ENCODE measurements at regions not wholly inside any gene's neighbourhood (a gene's known extent, or its start where the extent isn't known, plus 50 kb on each side); places are given as distances from the start of the nearest gene placed in this dataset.

DNA sequence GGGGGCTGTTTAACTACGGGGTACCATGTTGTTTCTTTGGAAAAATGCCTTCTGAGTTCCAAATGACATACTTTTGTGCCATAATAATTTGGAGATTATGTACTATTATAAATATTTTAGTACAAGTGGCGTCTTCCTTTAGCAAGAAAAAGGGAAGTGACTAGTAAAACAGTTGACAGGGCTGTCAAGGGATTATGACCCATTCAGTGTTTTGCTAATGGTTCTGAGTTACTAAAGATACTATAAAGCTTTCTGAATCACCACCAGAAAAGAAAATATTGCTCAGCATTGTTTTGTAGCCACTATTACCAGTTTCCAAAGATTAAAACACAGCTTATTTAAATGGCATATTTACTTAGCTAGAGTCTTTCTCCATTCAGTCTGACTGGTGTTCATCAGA, 334.9 kb downstream of the SNAPC1 start:
- H3K9me3 Mint-ChIP-seq (ENCODE audit: low read depth): no peaks in the 10 kb centered on the region
- H3K36me3 Mint-ChIP-seq (ENCODE audit: low read depth): no peaks in the 10 kb centered on the region
- no peak overlapping the region for H3K4me3 Mint-ChIP-seq
- H3K4me1 Mint-ChIP-seq: no peaks in the 10 kb centered on the region
- intact Hi-C loops (cut with DNase I, micrococcal nuclease): no loop called here
- POLR2A ChIA-PET: interaction anchor here (0.6 kb wide), 1 partner anchor 20 kb away, joined by 3 read pairs; no protein-coding TSS in a partner anchor
- peaks cover 17% of the 10 kb centered on the region for H3K27me3 Mint-ChIP-seq
- CTCF ChIA-PET: interaction anchor here (0.8 kb wide), 1 partner anchor 18 kb away, joined by 3 read pairs; no protein-coding TSS in a partner anchor
- DNase-seq: no peak
- no peak overlapping the region for H3K27ac Mint-ChIP-seq
- ATAC-seq: no peak

DNA sequence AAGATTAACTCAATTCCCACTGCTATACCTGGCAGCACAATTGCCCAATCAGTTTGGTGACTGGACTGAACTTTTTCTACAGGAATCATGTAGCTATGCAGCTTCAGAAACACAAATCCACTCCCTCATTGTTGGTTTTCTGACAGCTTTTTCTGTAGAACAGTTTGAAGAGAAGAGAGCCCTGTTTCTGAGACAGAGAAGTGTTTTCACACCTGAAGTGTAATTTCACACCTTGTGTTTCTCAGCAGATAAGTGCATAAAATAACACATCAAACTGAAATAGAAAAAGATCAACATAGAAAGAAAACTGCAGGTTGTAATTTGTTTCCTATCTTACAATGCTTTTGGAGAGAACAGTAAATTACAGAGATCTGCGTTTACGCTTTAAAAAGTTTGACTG, 335.6 kb downstream of the SNAPC1 start:
- ChIA-PET POLR2A (no interaction called here), CTCF (interaction anchor here (0.8 kb wide), 1 partner anchor 17 kb away, joined by 3 read pairs; no protein-coding TSS in a partner anchor)
- Mint-ChIP-seq H3K9me3 (ENCODE audit: low read depth) (no peaks in the 10 kb centered on the region), H3K27ac (no peak overlapping the region), H3K4me3 (no peak overlapping the region), H3K36me3 (ENCODE audit: low read depth) (no peaks in the 10 kb centered on the region), H3K27me3 (peaks cover 17% of the 10 kb centered on the region), H3K4me1 (no peaks in the 10 kb centered on the region)
- ATAC-seq (no peak), DNase-seq (no peak)
- intact Hi-C loops (cut with DNase I, micrococcal nuclease): no loop called here

DNA sequence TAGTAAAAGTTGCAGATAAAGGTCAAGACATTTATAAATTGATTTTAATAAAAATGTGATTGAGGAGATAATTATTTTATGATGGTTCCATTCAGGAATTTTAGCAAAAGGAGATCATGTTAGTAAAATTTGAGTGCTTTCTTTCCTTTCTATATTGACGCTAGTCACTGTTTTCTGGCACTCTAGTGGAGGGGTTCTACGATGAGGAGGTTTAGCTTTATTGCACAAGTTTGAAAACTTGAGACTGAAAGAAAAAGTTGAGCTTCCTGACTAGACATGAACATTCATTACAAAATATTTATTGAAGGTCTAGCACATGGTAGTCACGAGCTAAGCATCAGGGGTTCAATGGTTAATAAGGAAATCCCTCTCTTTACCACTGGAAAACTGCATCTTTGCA, 336.1 kb downstream of the SNAPC1 start:
- POLR2A ChIA-PET: no interaction called here
- Mint-ChIP-seq H3K4me3 (no peak overlapping the region), H3K27me3 (peaks cover 20% of the 10 kb centered on the region), H3K36me3 (ENCODE audit: low read depth) (no peaks in the 10 kb centered on the region), H3K9me3 (ENCODE audit: low read depth) (no peaks in the 10 kb centered on the region), H3K27ac (no peak overlapping the region), H3K4me1 (no peaks in the 10 kb centered on the region)
- CTCF ChIA-PET: interaction anchor here (1.3 kb wide), 1 partner anchor 23 kb away, joined by 4 read pairs; no protein-coding TSS in a partner anchor
- intact Hi-C loops (cut with DNase I, micrococcal nuclease): no loop called here
- DNase-seq: no peak
- ATAC-seq: no peak

DNA sequence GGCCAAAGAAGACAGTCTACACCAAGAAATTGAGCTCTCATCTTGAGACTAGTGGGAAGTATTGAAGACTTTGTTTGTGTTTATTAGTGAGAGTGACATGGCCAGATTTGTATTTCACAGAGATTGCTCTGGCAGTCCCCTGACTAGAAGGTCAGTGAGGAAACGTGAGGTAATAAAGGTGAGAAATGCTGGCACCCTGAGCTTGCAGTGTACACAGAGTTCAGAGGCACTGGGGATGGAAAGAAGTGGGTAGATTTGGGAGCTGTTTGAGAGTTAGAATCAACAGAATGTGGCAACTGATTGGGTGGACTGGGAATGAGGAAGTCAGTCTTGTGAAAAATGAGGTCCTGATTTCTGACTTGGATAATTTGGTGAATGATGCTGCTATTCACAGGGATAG, 336.9 kb downstream of the SNAPC1 start:
- CTCF ChIA-PET: interaction anchor here (1.3 kb wide), 1 partner anchor 22 kb away, joined by 4 read pairs; no protein-coding TSS in a partner anchor

DNA sequence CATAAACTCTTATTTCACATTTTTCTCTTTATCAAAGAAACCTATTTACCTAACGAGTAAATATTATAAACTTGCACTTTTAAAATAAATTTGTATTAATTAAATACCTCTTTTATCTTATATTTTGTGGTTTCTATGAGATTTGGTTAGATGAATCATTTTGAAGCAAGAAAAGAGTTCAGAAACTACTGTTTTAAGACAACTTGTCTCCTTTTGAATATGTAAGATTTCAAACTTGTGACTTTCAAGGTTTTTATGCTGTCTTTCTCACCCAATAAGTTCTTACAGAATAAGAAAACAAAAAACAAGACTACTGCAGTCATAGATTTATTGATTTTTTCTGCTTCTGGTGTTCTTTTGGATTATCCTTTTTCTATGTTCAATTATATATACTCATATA, 339.0 kb downstream of the SNAPC1 start:
- Mint-ChIP-seq H3K4me1 (no peaks in the 10 kb centered on the region), H3K27ac (no peak overlapping the region), H3K4me3 (no peak overlapping the region), H3K27me3 (peaks cover 32% of the 10 kb centered on the region), H3K9me3 (ENCODE audit: low read depth) (no peaks in the 10 kb centered on the region), H3K36me3 (ENCODE audit: low read depth) (no peaks in the 10 kb centered on the region)
- CTCF ChIA-PET: no interaction called here
- no peak for ATAC-seq
- intact Hi-C loops (cut with DNase I, micrococcal nuclease): no loop called here
- POLR2A ChIA-PET: interaction anchor here (0.5 kb wide), 1 partner anchor 15 kb away, joined by 5 read pairs; no protein-coding TSS in a partner anchor
- no peak for DNase-seq

More for the DNA sequence above, 336.9 kb downstream of the SNAPC1 start:
- DNase-seq: no peak
- ATAC-seq: no peak
- Mint-ChIP-seq H3K36me3 (ENCODE audit: low read depth) (no peaks in the 10 kb centered on the region), H3K9me3 (ENCODE audit: low read depth) (no peaks in the 10 kb centered on the region), H3K4me3 (no peak overlapping the region), H3K4me1 (no peaks in the 10 kb centered on the region), H3K27ac (no peak overlapping the region), H3K27me3 (peaks cover 25% of the 10 kb centered on the region)
- intact Hi-C loops (cut with DNase I, micrococcal nuclease): no loop called here
- POLR2A ChIA-PET: no interaction called here

DNA sequence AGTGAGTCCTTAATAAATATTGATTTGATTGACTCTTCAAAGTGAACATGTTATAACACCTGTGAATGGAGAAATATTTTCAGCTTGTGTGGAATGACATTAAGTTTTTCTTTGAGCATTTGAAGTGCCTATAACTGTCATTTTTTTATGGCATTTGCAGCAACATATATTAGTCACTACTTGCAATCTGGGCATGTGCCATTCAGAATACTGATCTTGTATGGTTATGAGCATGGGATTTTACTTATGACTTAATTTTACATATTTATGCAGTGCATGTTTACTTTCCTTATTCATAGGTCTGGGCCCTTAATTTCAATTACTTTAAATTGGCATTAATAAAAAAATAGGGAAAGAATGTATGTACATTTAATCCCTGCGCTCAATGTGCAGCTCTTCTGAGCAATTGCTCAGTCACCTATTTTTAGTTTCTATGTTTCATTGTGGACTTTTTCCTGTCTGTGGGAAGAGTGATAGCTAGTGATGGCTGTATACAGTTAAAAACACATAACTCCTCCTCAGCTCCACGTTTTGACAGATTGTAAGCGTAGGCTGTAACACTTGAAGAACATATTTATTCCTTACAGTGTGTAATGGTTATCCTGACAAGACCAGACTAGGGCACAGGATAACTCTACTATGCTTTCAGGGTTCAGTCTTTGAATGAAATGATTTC, 339.6 kb downstream of the SNAPC1 start:
- Mint-ChIP-seq H3K9me3 (ENCODE audit: low read depth) (no peaks in the 10 kb centered on the region), H3K27ac (no peak overlapping the region), H3K36me3 (ENCODE audit: low read depth) (no peaks in the 10 kb centered on the region), H3K4me3 (no peak overlapping the region), H3K27me3 (peaks cover 32% of the 10 kb centered on the region), H3K4me1 (no peaks in the 10 kb centered on the region)
- ATAC-seq (no peak), DNase-seq (no peak)
- intact Hi-C loops (cut with DNase I, micrococcal nuclease): no loop called here
- ChIA-PET CTCF (interaction anchor here (0.9 kb wide), 1 partner anchor 16 kb away, joined by 4 read pairs; no protein-coding TSS in a partner anchor), POLR2A (interaction anchor here (0.5 kb wide), 1 partner anchor 14 kb away, joined by 5 read pairs; no protein-coding TSS in a partner anchor)

DNA sequence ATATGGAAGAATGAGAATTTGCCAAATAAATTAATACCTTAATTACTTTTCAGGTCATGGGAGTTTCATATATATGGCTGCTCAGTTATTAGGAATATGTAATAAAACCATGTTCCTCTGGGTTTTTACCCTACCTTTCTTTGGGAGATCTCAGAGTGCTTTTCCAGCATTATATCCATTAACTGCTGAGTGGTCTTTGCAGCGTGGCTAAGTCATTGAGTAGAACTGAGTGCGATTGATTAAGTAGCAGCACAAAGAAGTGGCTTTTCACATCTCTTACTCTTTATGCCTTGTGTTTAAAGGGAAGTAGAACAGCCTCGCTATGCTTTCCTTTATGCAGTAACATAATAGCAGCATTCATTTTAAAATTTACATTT, 340.1 kb downstream of the SNAPC1 start:
- POLR2A ChIA-PET: no interaction called here
- Mint-ChIP-seq H3K9me3 (ENCODE audit: low read depth) (no peaks in the 10 kb centered on the region), H3K36me3 (ENCODE audit: low read depth) (no peaks in the 10 kb centered on the region), H3K27ac (no peak overlapping the region), H3K4me3 (no peak overlapping the region), H3K4me1 (no peaks in the 10 kb centered on the region), H3K27me3 (peaks cover 33% of the 10 kb centered on the region)
- intact Hi-C loops (cut with DNase I, micrococcal nuclease): no loop called here
- no peak for ATAC-seq
- CTCF ChIA-PET: interaction anchor here (0.9 kb wide), 1 partner anchor 15 kb away, joined by 4 read pairs; no protein-coding TSS in a partner anchor
- DNase-seq: no peak

DNA sequence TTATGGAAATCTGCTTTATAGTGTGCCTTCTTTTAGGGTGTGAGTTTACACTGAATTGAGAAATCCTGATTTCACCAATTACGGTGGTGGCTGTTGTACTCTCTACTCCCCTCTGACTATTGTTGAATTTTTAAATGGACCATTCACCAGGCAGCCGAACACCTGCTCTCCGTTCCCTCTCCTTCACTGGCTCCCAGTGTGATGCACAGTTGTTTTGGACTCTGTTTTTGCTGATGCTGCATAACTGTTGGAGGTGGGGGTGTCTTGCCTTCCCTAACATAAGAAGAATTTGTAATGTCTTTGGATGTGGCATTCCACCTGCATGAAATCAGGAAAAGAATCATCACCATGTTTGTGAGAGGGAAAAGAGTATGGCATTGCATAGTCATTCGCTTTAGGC, 341.2 kb downstream of the SNAPC1 start:
- Mint-ChIP-seq H3K9me3 (ENCODE audit: low read depth) (no peaks in the 10 kb centered on the region), H3K36me3 (ENCODE audit: low read depth) (no peaks in the 10 kb centered on the region), H3K27me3 (peaks cover 33% of the 10 kb centered on the region), H3K4me3 (no peak overlapping the region), H3K4me1 (no peaks in the 10 kb centered on the region), H3K27ac (no peak overlapping the region)
- CTCF ChIA-PET: no interaction called here
- DNase-seq: no peak
- no peak for ATAC-seq
- intact Hi-C loops (cut with DNase I, micrococcal nuclease): no loop called here
- POLR2A ChIA-PET: interaction anchor here (0.7 kb wide), 1 partner anchor 562 kb away, joined by 3 read pairs; no protein-coding TSS in a partner anchor

DNA sequence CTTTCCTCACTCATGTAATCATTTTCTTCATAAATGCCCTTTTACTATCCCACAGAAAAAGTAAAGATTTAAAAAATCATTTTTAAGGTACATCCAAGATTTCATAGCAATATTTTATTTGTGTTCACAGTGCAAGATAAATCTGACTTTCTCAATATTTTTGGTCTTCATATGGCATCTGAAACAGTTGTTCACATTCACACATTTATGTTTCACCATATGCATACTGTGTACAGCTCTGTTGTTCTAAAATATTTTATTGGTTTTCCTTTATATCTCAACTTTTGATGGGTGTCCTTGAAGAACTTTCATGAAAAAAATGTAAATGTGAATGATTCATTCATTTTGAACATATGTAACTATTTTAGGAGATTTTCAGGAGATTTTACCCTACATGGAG, 348.7 kb downstream of the SNAPC1 start:
- ChIA-PET CTCF (interaction anchor here (1.1 to 1.8 kb wide), 2 partner anchors 12 to 217 kb away, joined by 3 to 6 read pairs; no protein-coding TSS in a partner anchor), POLR2A (no interaction called here)
- intact Hi-C loops (cut with DNase I, micrococcal nuclease): no loop called here
- Mint-ChIP-seq H3K27me3 (peaks cover 30% of the 10 kb centered on the region), H3K4me3 (no peak overlapping the region), H3K4me1 (no peaks in the 10 kb centered on the region), H3K36me3 (ENCODE audit: low read depth) (no peaks in the 10 kb centered on the region), H3K27ac (no peak overlapping the region), H3K9me3 (ENCODE audit: low read depth) (no peaks in the 10 kb centered on the region)
- DNase-seq (no peak), ATAC-seq (no peak)

DNA sequence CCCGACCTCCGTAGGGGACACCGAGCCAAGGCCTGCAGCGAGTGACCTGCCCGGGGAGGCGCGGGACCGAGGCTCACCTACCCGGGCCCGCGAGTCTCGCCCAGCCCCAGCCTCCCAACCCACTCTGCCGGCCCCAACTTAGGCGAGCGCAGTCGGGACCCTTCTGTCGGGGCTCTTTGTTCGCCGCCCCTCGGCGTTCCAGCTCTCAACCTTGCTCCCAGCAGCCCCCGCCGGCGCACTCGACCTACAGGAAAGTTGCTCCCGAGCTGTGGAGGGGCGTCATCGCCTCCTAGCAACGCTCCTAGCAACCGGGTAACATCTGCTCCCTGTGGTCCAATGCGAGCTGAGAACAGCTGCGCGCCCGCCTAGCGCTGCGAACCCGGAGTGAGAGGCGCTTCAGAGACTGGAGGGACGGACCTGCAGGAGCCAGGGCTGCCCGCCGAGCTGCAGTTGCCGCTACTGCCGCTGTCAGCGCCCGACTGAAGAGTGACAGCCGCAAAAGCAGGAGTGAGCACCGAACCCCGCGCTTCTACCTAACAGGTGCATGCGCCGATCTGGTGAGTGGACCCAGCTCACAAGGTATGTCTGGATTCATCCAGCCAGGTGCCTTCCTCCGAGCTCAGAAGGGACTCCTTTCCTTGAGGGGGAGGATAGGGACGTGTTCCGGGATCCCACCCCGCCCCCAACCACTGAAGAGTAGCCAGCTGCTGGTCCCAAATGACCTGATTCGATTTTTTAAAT, 355.0 kb downstream of the SNAPC1 start:
- ATAC-seq (peak; percentile 99), DNase-seq (peak; percentile 82)
- intact Hi-C loops (cut with DNase I, micrococcal nuclease): no loop called here
- Mint-ChIP-seq H3K27me3 (peaks cover 65% of the 10 kb centered on the region), H3K4me1 (peaks cover 7% of the 10 kb centered on the region), H3K27ac (no peak overlapping the region), H3K4me3 (peak overlapping the region; percentile 53), H3K36me3 (ENCODE audit: low read depth) (no peaks in the 10 kb centered on the region), H3K9me3 (ENCODE audit: low read depth) (no peaks in the 10 kb centered on the region)
- ChIA-PET CTCF (interaction anchor here (0.6 to 4.5 kb wide), 10 partner anchors 9 to 279 kb away, joined by 3 to 58 read pairs (median 4); no protein-coding TSS in a partner anchor), POLR2A (interaction anchor here (0.6 kb wide), 1 partner anchor 20 kb away, joined by 3 read pairs; no protein-coding TSS in a partner anchor)

DNA sequence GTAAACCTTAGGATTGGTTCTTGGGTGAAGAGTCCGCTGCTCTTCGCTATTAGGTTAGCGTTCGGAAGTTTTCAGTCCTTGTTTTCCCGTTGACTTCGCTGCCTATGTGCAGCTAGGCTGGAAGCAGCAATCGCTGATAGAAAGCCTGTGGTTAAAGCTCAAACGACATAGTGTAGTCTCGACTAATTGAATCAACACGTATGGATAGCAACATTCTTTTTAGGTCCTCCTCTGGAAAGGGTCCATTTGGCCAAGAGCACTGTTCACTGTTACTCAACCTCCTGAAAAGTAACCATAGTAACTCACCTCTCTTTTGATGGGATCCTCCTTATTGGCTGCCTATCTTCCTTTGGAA, 355.5 kb downstream of the SNAPC1 start:
- peaks cover 7% of the 10 kb centered on the region for H3K4me1 Mint-ChIP-seq
- H3K9me3 Mint-ChIP-seq (ENCODE audit: low read depth): no peaks in the 10 kb centered on the region
- POLR2A ChIA-PET: interaction anchor here (0.6 kb wide), 1 partner anchor 21 kb away, joined by 3 read pairs; no protein-coding TSS in a partner anchor
- intact Hi-C loops (cut with DNase I, micrococcal nuclease): no loop called here
- peaks cover 65% of the 10 kb centered on the region for H3K27me3 Mint-ChIP-seq
- peak overlapping the region; percentile 53 for H3K4me3 Mint-ChIP-seq
- ATAC-seq (no peak), DNase-seq (no peak)
- H3K36me3 Mint-ChIP-seq (ENCODE audit: low read depth): no peaks in the 10 kb centered on the region
- no peak overlapping the region for H3K27ac Mint-ChIP-seq
- CTCF ChIA-PET: interaction anchor here (0.8 to 4.5 kb wide), 7 partner anchors 9 to 280 kb away, joined by 3 to 58 read pairs (median 4); no protein-coding TSS in a partner anchor
